ENCODE measurements at regions not wholly inside any gene's neighbourhood (a gene's known extent, or its start where the extent isn't known, plus 50 kb on each side); places are given as distances from the start of the nearest gene placed in this dataset.

GRCh38 chr10:118482393-118483331 is 112.8 kb downstream of the PRLHR start (continued):
- TF ChIP-seq RREB1 (CRISPR knock-in tag; IDR thresholded peaks at IDR 0.05) (no peak), RBM25 (IDR thresholded peaks at IDR 0.05; ENCODE audit: low read depth, low read length, severe bottlenecking) (no peak), BRCA1 (IDR thresholded peaks at IDR 0.05) (no peak), BRCA1 (CRISPR knock-in tag; IDR thresholded peaks at IDR 0.05) (no peak), NCOA4 (IDR thresholded peaks at IDR 0.05; ENCODE audit: partially characterized antibody) (no peak), ELF2 (CRISPR knock-in tag; IDR thresholded peaks at IDR 0.05) (no peak), ZNF644 (tag; IDR thresholded peaks at IDR 0.05; ENCODE audit: low read depth) (no peak), ERF (CRISPR knock-in tag; IDR thresholded peaks at IDR 0.05) (no peak; the same call in 1 of the 2 replicates), THAP7 (CRISPR knock-in tag; IDR thresholded peaks at IDR 0.05) (no peak), U2AF1 (optimal IDR thresholded peaks at IDR 0.05; ENCODE audit: low read depth, low read length) (no peak), ZNF77 (CRISPR knock-in tag; IDR thresholded peaks at IDR 0.05) (no peak), ZNF384 (IDR thresholded peaks at IDR 0.05; ENCODE audit: low read depth, low read length) (no peak), PTRF (tag; IDR thresholded peaks at IDR 0.05) (no peak), ZNF655 (CRISPR knock-in tag; IDR thresholded peaks at IDR 0.05) (no peak), NFRKB (IDR thresholded peaks at IDR 0.05; ENCODE audit: low read depth) (peak; percentile 85), USF2 (CRISPR knock-in tag; IDR thresholded peaks at IDR 0.05) (no peak), E2F8 (IDR thresholded peaks at IDR 0.05; ENCODE audit: low read depth, partially characterized antibody) (no peak)

All from K562 (cell line).